ENCODE measurements at regions not wholly inside any gene's neighbourhood (a gene's known extent, or its start where the extent isn't known, plus 50 kb on each side); places are given as distances from the start of the nearest gene placed in this dataset.

GRCh38 chr12:77118696-77119095 is 53.3 kb upstream of the E2F7 start:
- no peak overlapping the region for H3K4me3 ChIP-seq (ENCODE audit: low read depth, low read length)
- TF ChIP-seq ZNF266 (tag by site-specific recombination; IDR thresholded peaks at IDR 0.05; ENCODE audit: low read depth), result no peak
- TF ChIP-seq GFI1B (tag by site-specific recombination; IDR thresholded peaks at IDR 0.05), result no peak
- TF ChIP-seq ZNF707 (tag by site-specific recombination; IDR thresholded peaks at IDR 0.05), result no peak
- TF ChIP-seq ZBTB11 (tag by site-specific recombination; conservative IDR thresholded peaks at IDR 0.05; ENCODE audit: low read depth), result no peak
- no peak for TF ChIP-seq ZBTB17 (tag by site-specific recombination; IDR thresholded peaks at IDR 0.05)
- TF ChIP-seq ZNF433 (tag by site-specific recombination; IDR thresholded peaks at IDR 0.05; ENCODE audit: low read depth), result no peak
- no peak for TF ChIP-seq ZNF704 (tag by site-specific recombination; IDR thresholded peaks at IDR 0.05)
- no peak for TF ChIP-seq ZNF394 (tag by site-specific recombination; IDR thresholded peaks at IDR 0.05; ENCODE audit: borderline replicate concordance)
- no peak for TF ChIP-seq ZNF19 (tag by site-specific recombination; IDR thresholded peaks at IDR 0.05; ENCODE audit: low read depth)
- no peak for TF ChIP-seq ZNF843 (tag by site-specific recombination; IDR thresholded peaks at IDR 0.05)
- no peak for TF ChIP-seq ZNF248 (tag by site-specific recombination; IDR thresholded peaks at IDR 0.05)
- TF ChIP-seq ZNF302 (tag by site-specific recombination; IDR thresholded peaks at IDR 0.05; ENCODE audit: low read depth), result no peak
- no peak for TF ChIP-seq ZBTB48 (tag by site-specific recombination; IDR thresholded peaks at IDR 0.05)
- TF ChIP-seq ZNF654 (tag by site-specific recombination; IDR thresholded peaks at IDR 0.05; ENCODE audit: low read depth), result no peak
- no peak for TF ChIP-seq ZNF10 (tag by site-specific recombination; IDR thresholded peaks at IDR 0.05)
- no peak for TF ChIP-seq ZNF785 (tag by site-specific recombination; IDR thresholded peaks at IDR 0.05)
- H3K27ac ChIP-seq (ENCODE audit: extremely low read depth, low read depth, low read length), result no peak overlapping the region
- H3K4me1 ChIP-seq (ENCODE audit: control insufficient read depth, insufficient read depth, low read length), result no peaks in the 10 kb centered on the region; the same call in 1 of the 2 replicates
- ChIA-PET CTCF (no interaction called here), POLR2A (no interaction called here)
- no peaks in the 10 kb centered on the region for H3K36me3 ChIP-seq (ENCODE audit: control insufficient read depth in 2 of 2, insufficient read depth in 1 of 2, low read length in 2 of 2)
- no peaks in the 10 kb centered on the region for H3K9me3 ChIP-seq (ENCODE audit: control insufficient read depth, insufficient read depth, low read depth, low read length)

GRCh38 chr12:77116277-77116676 is 50.9 kb upstream of the E2F7 start:
- ChIA-PET POLR2A (no interaction called here), CTCF (interaction anchor here (0.9 kb wide), 1 partner anchor 66 kb away, joined by 3 read pairs; no protein-coding TSS in a partner anchor)
- Histone ChIP-seq H3K9me3 (ENCODE audit: control insufficient read depth, insufficient read depth, low read depth, low read length) (peaks cover 3% of the 10 kb centered on the region), H3K27ac (ENCODE audit: extremely low read depth, low read depth, low read length) (no peak overlapping the region), H3K4me3 (ENCODE audit: low read depth, low read length) (no peak overlapping the region), H3K4me1 (ENCODE audit: control insufficient read depth, insufficient read depth, low read length) (no peaks in the 10 kb centered on the region; the same call in 1 of the 2 replicates), H3K36me3 (ENCODE audit: control insufficient read depth in 2 of 2, insufficient read depth in 1 of 2, low read length in 2 of 2) (no peaks in the 10 kb centered on the region)
- TF ChIP-seq ZNF645 (tag by site-specific recombination; IDR thresholded peaks at IDR 0.05) (no peak), ZNF561 (tag by site-specific recombination; IDR thresholded peaks at IDR 0.05; ENCODE audit: borderline replicate concordance) (no peak), SCRT2 (tag by site-specific recombination; IDR thresholded peaks at IDR 0.05) (no peak), ZNF704 (tag by site-specific recombination; IDR thresholded peaks at IDR 0.05) (no peak), MYNN (tag by site-specific recombination; IDR thresholded peaks at IDR 0.05; ENCODE audit: borderline replicate concordance) (no peak), ZNF776 (tag by site-specific recombination; IDR thresholded peaks at IDR 0.05; ENCODE audit: borderline replicate concordance) (no peak), PRDM10 (tag by site-specific recombination; IDR thresholded peaks at IDR 0.05) (no peak), GLI4 (tag by site-specific recombination; IDR thresholded peaks at IDR 0.05) (no peak), ZFP69B (tag by site-specific recombination; IDR thresholded peaks at IDR 0.05) (no peak), ZNF843 (tag by site-specific recombination; IDR thresholded peaks at IDR 0.05) (no peak)

Measured in HEK293 (cell line).